DMS53 treated with DMSO at 0.1 percent for 48 hours (cell line): ENCODE measurements at regions not wholly inside any gene's neighbourhood (a gene's known extent, or its start where the extent isn't known, plus 50 kb on each side); places are given as distances from the start of the nearest gene placed in this dataset.
"Not testable (repeated sequence)": the region's sequence is repeated elsewhere in the genome, so short reads cannot be mapped to it uniquely, and the experiment has no call there.

Experiments used
- DNase-seq: peaks from one replicate; lab custom pipeline; 2025; ENCODE audit not compliant: unreplicated experiment; lab: John Stamatoyannopoulos, UW

- peak; percentile 38 for DNase-seq
These were observed 50.4 kb downstream of the FHIP1A start for GRCh38 chr4:151459375-151459774.

GRCh38 chr4:151460434-151460833 is 51.5 kb downstream of the FHIP1A start:
- DNase-seq, result no peak

GRCh38 chr4:151462554-151462953 is 53.6 kb downstream of the FHIP1A start:
- DNase-seq, result no peak

GRCh38 chr4:151468715-151469696 is 60.0 kb downstream of the FHIP1A start:
- no peak for DNase-seq

- DNase-seq, result no peak
These were observed 61.0 kb downstream of the FHIP1A start for GRCh38 chr4:151469970-151470369.

- DNase-seq, result no peak
These were observed 62.8 kb downstream of the FHIP1A start for GRCh38 chr4:151471728-151472127.

DNA sequence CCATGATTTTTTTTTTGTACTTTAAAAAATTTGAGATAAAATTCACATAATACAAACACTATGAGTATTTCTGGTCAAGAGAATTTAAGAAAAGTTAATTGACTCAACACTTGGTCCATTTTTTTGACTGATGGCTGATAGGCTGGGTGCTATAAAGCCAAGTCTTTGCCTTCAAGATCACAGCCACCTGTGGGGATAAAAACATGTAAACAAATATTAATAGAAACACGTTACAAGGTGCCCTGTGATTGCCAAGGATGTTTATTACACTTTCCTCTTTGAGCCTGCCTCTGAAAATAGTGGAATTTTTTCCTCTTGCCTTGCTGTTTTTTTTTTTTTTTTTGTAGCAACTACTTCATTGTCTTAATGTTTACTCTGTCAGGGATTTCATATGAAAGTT is 63.3 kb downstream of the FHIP1A start:
- DNase-seq, result no peak

GRCh38 chr4:151472711-151473110 is 63.7 kb downstream of the FHIP1A start:
- no peak for DNase-seq

DNA sequence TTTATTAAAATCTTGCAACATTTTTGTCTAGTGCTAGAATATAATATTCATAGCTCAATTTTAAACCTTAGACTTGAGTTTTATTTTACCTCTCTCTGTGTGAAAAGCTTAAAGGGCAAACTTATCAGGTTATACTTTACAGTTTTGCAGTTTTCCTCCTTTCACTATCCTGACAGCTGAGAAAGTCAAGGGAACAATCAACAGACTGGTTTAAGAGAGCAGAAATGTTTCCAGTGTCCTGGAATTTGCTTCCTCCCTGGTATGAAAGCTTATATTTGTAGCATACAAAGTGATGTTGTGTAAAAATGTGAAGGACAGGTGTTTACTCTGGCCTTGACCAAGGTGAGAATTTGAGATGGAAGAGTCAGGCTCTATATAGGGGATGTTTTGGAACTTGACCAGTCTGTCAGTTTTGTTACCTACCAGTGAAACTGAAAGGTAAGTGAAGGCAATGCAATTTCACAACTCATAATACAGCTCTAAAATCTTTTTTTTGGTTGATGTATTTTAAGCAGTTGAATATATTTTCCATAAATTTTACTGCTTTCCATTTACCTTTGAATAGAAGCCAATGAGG is 64.6 kb downstream of the FHIP1A start:
- no peak for DNase-seq

- DNase-seq, result no peak
These were observed 66.2 kb downstream of the FHIP1A start for GRCh38 chr4:151475035-151475714.

GRCh38 chr4:151481813-151482212 is 72.8 kb downstream of the FHIP1A start:
- DNase-seq, result no peak

- DNase-seq, result no peak
These were observed 75.6 kb downstream of the FHIP1A start for GRCh38 chr4:151484396-151485102.

DNA sequence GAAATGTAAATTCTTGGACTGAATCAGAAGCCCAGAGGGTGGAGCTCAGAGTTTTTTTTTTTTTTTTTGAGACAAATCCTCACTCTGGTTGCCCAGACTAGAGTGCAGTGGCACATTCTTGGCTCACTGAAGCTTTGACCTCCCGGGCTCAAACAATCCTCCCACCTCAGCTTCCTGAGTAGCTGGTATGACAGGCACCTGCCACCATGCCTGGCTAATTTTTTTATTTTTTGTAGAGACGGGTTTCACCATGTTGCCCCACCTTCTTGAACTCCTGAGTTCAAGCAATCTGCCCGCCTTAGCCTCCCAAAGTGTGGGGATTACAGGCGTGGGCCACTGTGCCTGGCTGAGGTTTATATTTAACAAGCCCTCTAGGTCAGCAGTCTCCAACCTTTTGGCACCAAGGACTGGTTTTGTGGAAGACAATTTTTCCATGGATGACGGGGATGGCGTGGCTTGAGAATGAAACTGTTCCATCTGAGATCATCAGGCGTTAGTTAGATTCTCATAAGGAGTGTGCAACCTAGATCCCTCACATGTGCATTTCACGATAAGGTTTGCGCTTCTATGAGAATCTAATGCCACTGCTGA is 76.7 kb downstream of the FHIP1A start:
- no peak for DNase-seq

GRCh38 chr4:151486168-151486567 is 77.2 kb downstream of the FHIP1A start:
- DNase-seq, result no peak

DNA sequence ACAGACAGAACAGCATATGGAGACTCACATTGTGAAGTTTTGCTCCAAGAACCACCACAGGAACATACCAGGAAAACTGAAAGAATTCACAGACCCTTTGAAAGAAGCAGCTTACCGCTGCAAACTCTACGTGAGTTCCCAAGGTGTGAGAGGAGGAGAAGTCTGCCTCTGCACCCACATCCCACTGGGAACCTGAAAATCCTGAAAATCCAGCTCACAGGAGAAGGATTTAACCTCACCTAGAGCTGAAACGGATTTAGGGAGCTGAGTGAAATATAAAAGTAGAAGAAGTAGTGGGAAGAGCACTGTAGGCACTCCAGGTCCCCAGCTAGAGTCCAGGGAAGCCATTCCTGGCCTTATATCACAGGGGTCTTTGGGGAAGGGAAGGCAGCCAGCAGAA is 80.0 kb downstream of the FHIP1A start:
- no peak for DNase-seq

- DNase-seq, result no peak
These were observed 80.7 kb downstream of the FHIP1A start for GRCh38 chr4:151489462-151490203.

DNA sequence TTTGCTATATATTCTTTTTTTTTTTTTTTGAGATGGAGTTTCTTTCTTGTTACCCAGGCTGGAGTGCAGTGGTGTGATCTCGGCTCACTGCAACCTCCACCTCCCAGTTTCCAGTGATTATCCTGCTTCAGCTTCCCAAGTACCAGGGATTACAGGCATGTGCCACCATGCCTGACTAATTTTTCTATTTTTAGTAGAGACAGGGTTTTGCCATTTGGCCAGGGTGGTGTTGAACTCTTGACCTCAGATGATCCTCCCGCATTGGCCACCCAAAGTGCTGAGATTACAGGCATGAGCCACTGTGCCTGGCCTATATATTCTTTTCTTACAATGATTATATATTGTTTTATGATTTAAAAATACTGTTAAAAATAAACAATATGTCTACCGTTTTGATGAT is 86.6 kb downstream of the FHIP1A start:
- DNase-seq, result not testable (repeated sequence)

GRCh38 chr4:151511548-151511947 is 102.6 kb downstream of the FHIP1A start:
- DNase-seq, result not testable (repeated sequence)

DNA sequence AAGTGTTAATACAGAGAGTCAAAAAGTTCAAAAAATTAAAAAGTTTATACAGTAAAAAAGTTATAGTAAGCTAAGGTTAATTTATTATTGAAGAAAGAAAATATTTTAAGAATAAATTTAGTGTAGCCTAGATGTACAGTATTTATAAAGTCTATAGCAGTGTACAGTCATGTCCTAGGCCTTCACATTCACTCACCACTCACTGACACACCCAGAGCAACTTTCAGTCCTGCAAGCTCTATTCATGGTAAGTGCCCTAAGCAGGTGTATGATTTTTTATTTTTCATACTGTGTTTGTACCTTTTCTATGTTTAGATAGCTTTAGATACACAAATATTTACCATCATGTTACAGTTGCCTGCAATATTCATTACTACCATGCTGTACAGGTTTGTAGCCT is 108.9 kb downstream of the FHIP1A start:
- no peak for DNase-seq

GRCh38 chr4:151518359-151518758 is 109.4 kb downstream of the FHIP1A start:
- no peak for DNase-seq
